ENCODE measurements at regions not wholly inside any gene's neighbourhood (a gene's known extent, or its start where the extent isn't known, plus 50 kb on each side); places are given as distances from the start of the nearest gene placed in this dataset.

GRCh38 chr7:87671-88070 lies 104.7 kb upstream of the FAM20C start:
- Histone ChIP-seq H3K27ac (no peak overlapping the region), H3K4me1 (peaks cover 4 to 19% (median 7%) of the 10 kb centered on the region in 4 donors), H3K4me3 (no peak overlapping the region), H3K36me3 (no peaks in the 10 kb centered on the region), H3K9me3 (no peaks in the 10 kb centered on the region), H3K27me3 (no peaks in the 10 kb centered on the region)
- WGBS, 2 donors, result 92% methylated on average over 8 of the region's 8 CpGs; no CpG with 5 or more reads in 1 of the 2 donors
- DNase-seq (peak in 1 of 2 donors; percentile 58), ATAC-seq (ENCODE audit: low FRiP score in 2 of 2) (peak in 1 of 2 donors; percentile 16)
- no peak for TF ChIP-seq EP300 (IDR thresholded peaks at IDR 0.05)
- TF ChIP-seq CTCF (IDR thresholded peaks at IDR 0.05), result no peak
- no peak for TF ChIP-seq POLR2AphosphoS5 (IDR thresholded peaks at IDR 0.05)
- no peak for TF ChIP-seq POLR2A (IDR thresholded peaks at IDR 0.05)

GRCh38 chr7:88095-88926 lies 104.1 kb upstream of the FAM20C start:
- Histone ChIP-seq H3K4me3 (no peak overlapping the region), H3K27ac (no peak overlapping the region), H3K36me3 (no peaks in the 10 kb centered on the region), H3K9me3 (no peaks in the 10 kb centered on the region), H3K4me1 (peaks cover 4 to 19% (median 7%) of the 10 kb centered on the region in 4 donors), H3K27me3 (no peaks in the 10 kb centered on the region)
- no peak for TF ChIP-seq CTCF (IDR thresholded peaks at IDR 0.05)
- TF ChIP-seq EP300 (IDR thresholded peaks at IDR 0.05), result no peak
- TF ChIP-seq POLR2AphosphoS5 (IDR thresholded peaks at IDR 0.05), result no peak
- TF ChIP-seq POLR2A (IDR thresholded peaks at IDR 0.05), result no peak
- 86% methylated on average over 22 to 27 of the region's 27 CpGs for WGBS, 2 donors
- DNase-seq, result peak in 1 of 2 donors; percentile 56
- no peak for ATAC-seq (ENCODE audit: low FRiP score in 2 of 2)

- Histone ChIP-seq H3K9me3 (no peaks in the 10 kb centered on the region), H3K27me3 (no peaks in the 10 kb centered on the region), H3K36me3 (no peaks in the 10 kb centered on the region), H3K4me3 (no peak overlapping the region), H3K27ac (no peak overlapping the region), H3K4me1 (peaks cover 4 to 19% (median 7%) of the 10 kb centered on the region in 4 donors)
- ATAC-seq (ENCODE audit: low FRiP score in 2 of 2) (no peak), DNase-seq (no peak)
- TF ChIP-seq POLR2AphosphoS5 (IDR thresholded peaks at IDR 0.05) (no peak), POLR2A (IDR thresholded peaks at IDR 0.05) (no peak), CTCF (IDR thresholded peaks at IDR 0.05) (no peak), EP300 (IDR thresholded peaks at IDR 0.05) (no peak)
- WGBS, 2 donors, result 83 to 91% methylated on average over 6 of the region's 6 CpGs
Observed at GRCh38 chr7:88927-89231, 103.5 kb upstream of the FAM20C start.

GRCh38 chr7:89232-90019 lies 102.9 kb upstream of the FAM20C start:
- Histone ChIP-seq H3K4me3 (no peak overlapping the region), H3K4me1 (peaks cover 4 to 19% (median 7%) of the 10 kb centered on the region in 4 donors), H3K36me3 (no peaks in the 10 kb centered on the region), H3K9me3 (no peaks in the 10 kb centered on the region), H3K27me3 (no peaks in the 10 kb centered on the region), H3K27ac (peak overlapping the region in 1 of 4 donors; percentile 63)
- peak; percentile 69 to 74 for DNase-seq
- peak; percentile 29 to 80 for ATAC-seq (ENCODE audit: low FRiP score in 2 of 2)
- TF ChIP-seq CTCF (IDR thresholded peaks at IDR 0.05) (no peak), POLR2A (IDR thresholded peaks at IDR 0.05) (no peak), POLR2AphosphoS5 (IDR thresholded peaks at IDR 0.05) (peak; percentile 46 to 47), EP300 (IDR thresholded peaks at IDR 0.05) (peak in 1 of 4 donors; percentile 18)
- WGBS, 2 donors, result 75 to 81% methylated on average over 8 to 9 of the region's 9 CpGs
